Panc1 (cell line): ENCODE measurements at regions not wholly inside any gene's neighbourhood (a gene's known extent, or its start where the extent isn't known, plus 50 kb on each side); places are given as distances from the start of the nearest gene placed in this dataset.

ENCODE experiments used
- ATAC-seq: fragments of 200-7000 bp; cut with Tn5 transposase; 2 replicates; pipeline ENCODE4 v1.9.1; 2020; ENCODE audit warnings: mild to moderate bottlenecking, moderate library complexity
- BruUV-seq: library from RNA; stranded (reverse); fragments of 400-500 nt; replicated peaks from 2 replicates; lab custom pipeline; 2021; lab: Mats Ljungman, UMichigan
- CTCF ChIA-PET: fragments of 300-600 bp; sonication (Branson Sonifier 250); formaldehyde crosslinking; loops from one replicate; lab custom pipeline; 2022; ENCODE audit warnings: antibody characterized with exemption; lab: Charles Lee
- POLR2A ChIA-PET: fragments of 300-600 bp; sonication (Branson Sonifier 250); formaldehyde crosslinking; loops from one replicate; lab custom pipeline; 2022; ENCODE audit warnings: antibody characterized with exemption; lab: Charles Lee
- DNase-seq: peaks from one replicate; pipeline ENCODE4 v3.0.0-alpha.2; 2010; ENCODE audit warnings: low read depth, low spot score
- H3K27ac ChIP-seq: 2 replicates; pipeline ENCODE4 v1.5.1; 2011; ENCODE audit warnings: mild to moderate bottlenecking, low read length, inconsistent platforms
- H3K27me3 ChIP-seq: fragments of 200-500 bp; sonication (Bioruptor generic); 2 replicates; pipeline ENCODE4 v1.6.0; 2014; ENCODE audit warnings: low read length, inconsistent platforms; ENCODE audit not compliant: control insufficient read depth, insufficient read depth
- H3K36me3 ChIP-seq: fragments of 200-500 bp; sonication (Bioruptor generic); 2 replicates; pipeline ENCODE4 v1.5.1; 2014; ENCODE audit warnings: inconsistent platforms, mild to moderate bottlenecking, low read length, moderate library complexity; ENCODE audit not compliant: control insufficient read depth, insufficient read depth
- H3K4me1 ChIP-seq: 2 replicates; pipeline ENCODE4 v1.5.1; 2011; ENCODE audit warnings: inconsistent platforms, mild to moderate bottlenecking, low read length, moderate library complexity; ENCODE audit not compliant: control insufficient read depth, insufficient read depth
- H3K4me3 ChIP-seq, 2 experiments: 2 replicates each; pipeline ENCODE4 v1.5.1; 2011 to 2012; ENCODE audit warnings: low read depth in 2 of 2, low read length in 2 of 2, mild to moderate bottlenecking in 2 of 2, inconsistent platforms in 1 of 2, moderate library complexity in 1 of 2
- H3K9me3 ChIP-seq: fragments of 200-500 bp; sonication (Bioruptor generic); 2 replicates; pipeline ENCODE4 v1.5.1; 2014; ENCODE audit warnings: low read depth, mild to moderate bottlenecking, inconsistent platforms, low read length, moderate library complexity; ENCODE audit not compliant: control insufficient read depth, insufficient read depth
- POLR2AphosphoS5 ChIP-seq: IDR thresholded peaks from 2 replicates; pipeline ENCODE4 v1.6.1; 2012; ENCODE audit warnings: mild to moderate bottlenecking, low read depth, low read length, moderate library complexity
- SIN3A ChIP-seq: IDR thresholded peaks from 2 replicates; pipeline ENCODE4 v1.6.1; 2012; ENCODE audit warnings: low read depth, mild to moderate bottlenecking, low read length, moderate library complexity, borderline replicate concordance; ENCODE audit not compliant: insufficient read depth
- TCF7L2 ChIP-seq: IDR thresholded peaks from 2 replicates; pipeline ENCODE4 v1.6.1; 2011; ENCODE audit warnings: mild to moderate bottlenecking, low read depth, low read length, inconsistent platforms
- in situ Hi-C: cut with HindIII; loops from 2 replicates; pipeline ENCODE4 v1.10.0; 2016; ENCODE audit warnings: low sequenced_read_pairs, low pct_unique_long_range_greater_than_20kb
- intact Hi-C: fragments of 100-400 bp; cut with micrococcal nuclease; formaldehyde crosslinking; loops from one replicate; pipeline ENCODE4 v1.10.0; 2022; ENCODE audit not compliant: unreplicated experiment
- TF ChIP-seq, protein P1 (sequence below): fragments of 450-650 bp; IDR thresholded peaks from 2 replicates; pipeline ENCODE4 v1.5.1; 2017; ENCODE audit warnings: mild to moderate bottlenecking
- TF ChIP-seq, protein P2 (sequence below), 2 experiments: IDR thresholded peaks; 2 replicates each; pipeline ENCODE4 v1.6.1; 2011 to 2012; ENCODE audit warnings: low read depth in 2 of 2, control low read depth in 1 of 2, low read length in 1 of 2, mild to moderate bottlenecking in 1 of 2, moderate library complexity in 1 of 2; ENCODE audit not compliant: insufficient read depth in 1 of 2

DNA sequence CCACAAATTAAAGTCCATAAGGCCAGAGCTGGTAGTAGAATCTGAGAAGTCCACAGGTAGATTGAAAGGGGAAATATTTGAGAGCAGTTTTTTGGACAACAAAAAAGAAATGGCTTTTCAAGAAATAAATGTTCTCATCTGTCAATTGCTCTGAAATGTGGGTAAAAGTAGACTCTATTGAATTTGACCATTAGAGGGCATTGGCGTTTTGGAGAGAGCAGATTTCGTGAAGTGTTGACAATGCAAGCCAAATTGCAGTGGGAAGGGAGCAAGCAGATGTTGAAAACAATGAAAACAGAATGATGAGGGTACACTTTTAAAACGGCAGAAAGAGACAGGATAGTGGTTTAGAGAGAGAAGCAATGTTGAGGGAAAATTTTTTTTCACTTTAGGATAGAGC is 149.1 kb upstream of the FAM83B start:
- DNase-seq (no peak), ATAC-seq (no peak)
- Histone ChIP-seq H3K27me3 (no peaks in the 10 kb centered on the region), H3K4me1 (no peaks in the 10 kb centered on the region), H3K27ac (no peak overlapping the region), H3K36me3 (no peaks in the 10 kb centered on the region), H3K9me3 (no peaks in the 10 kb centered on the region), H3K4me3 (no peak overlapping the region)
- ChIA-PET POLR2A (interaction anchor here (0.5 kb wide), 1 partner anchor 17 kb away, joined by 8 read pairs; no protein-coding TSS in a partner anchor), CTCF (no interaction called here)
- BruUV-seq, result no TSS peak
- in situ Hi-C loops (no loop called here), intact Hi-C loops (no loop called here)
- TF ChIP-seq, protein P1, sequence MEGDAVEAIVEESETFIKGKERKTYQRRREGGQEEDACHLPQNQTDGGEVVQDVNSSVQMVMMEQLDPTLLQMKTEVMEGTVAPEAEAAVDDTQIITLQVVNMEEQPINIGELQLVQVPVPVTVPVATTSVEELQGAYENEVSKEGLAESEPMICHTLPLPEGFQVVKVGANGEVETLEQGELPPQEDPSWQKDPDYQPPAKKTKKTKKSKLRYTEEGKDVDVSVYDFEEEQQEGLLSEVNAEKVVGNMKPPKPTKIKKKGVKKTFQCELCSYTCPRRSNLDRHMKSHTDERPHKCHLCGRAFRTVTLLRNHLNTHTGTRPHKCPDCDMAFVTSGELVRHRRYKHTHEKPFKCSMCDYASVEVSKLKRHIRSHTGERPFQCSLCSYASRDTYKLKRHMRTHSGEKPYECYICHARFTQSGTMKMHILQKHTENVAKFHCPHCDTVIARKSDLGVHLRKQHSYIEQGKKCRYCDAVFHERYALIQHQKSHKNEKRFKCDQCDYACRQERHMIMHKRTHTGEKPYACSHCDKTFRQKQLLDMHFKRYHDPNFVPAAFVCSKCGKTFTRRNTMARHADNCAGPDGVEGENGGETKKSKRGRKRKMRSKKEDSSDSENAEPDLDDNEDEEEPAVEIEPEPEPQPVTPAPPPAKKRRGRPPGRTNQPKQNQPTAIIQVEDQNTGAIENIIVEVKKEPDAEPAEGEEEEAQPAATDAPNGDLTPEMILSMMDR, result peak; percentile 18; the same call in 1 of the 2 replicates
- TF ChIP-seq, protein P2, sequence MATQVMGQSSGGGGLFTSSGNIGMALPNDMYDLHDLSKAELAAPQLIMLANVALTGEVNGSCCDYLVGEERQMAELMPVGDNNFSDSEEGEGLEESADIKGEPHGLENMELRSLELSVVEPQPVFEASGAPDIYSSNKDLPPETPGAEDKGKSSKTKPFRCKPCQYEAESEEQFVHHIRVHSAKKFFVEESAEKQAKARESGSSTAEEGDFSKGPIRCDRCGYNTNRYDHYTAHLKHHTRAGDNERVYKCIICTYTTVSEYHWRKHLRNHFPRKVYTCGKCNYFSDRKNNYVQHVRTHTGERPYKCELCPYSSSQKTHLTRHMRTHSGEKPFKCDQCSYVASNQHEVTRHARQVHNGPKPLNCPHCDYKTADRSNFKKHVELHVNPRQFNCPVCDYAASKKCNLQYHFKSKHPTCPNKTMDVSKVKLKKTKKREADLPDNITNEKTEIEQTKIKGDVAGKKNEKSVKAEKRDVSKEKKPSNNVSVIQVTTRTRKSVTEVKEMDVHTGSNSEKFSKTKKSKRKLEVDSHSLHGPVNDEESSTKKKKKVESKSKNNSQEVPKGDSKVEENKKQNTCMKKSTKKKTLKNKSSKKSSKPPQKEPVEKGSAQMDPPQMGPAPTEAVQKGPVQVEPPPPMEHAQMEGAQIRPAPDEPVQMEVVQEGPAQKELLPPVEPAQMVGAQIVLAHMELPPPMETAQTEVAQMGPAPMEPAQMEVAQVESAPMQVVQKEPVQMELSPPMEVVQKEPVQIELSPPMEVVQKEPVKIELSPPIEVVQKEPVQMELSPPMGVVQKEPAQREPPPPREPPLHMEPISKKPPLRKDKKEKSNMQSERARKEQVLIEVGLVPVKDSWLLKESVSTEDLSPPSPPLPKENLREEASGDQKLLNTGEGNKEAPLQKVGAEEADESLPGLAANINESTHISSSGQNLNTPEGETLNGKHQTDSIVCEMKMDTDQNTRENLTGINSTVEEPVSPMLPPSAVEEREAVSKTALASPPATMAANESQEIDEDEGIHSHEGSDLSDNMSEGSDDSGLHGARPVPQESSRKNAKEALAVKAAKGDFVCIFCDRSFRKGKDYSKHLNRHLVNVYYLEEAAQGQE (IDR thresholded peaks at IDR 0.05; ENCODE audit: insufficient read depth in 1 of 2, low read depth in 2 of 2, low read length in 1 of 2), result no peak

DNA sequence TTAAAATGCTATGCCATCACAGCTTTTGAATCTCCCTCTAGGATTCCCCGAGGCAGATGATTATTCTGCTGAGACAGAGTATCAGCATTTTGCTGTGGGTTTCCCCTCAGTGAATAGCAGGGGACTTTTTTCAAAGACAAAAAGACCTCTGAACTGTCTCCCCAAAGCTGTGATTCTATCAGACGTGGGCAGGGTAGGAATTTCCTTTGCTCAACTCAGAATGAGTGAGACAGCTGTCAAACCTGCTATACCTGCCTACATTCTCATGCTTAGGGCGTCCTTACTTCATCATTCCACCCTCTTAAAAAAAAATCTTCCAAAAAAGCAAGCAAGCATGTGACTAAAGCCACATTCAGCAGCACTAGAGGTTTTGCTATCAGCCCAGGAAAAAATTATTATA is 147.6 kb upstream of the FAM83B start:
- BruUV-seq, result no TSS peak
- ChIA-PET POLR2A (no interaction called here), CTCF (no interaction called here)
- ATAC-seq, result no peak
- H3K4me1 ChIP-seq, result no peaks in the 10 kb centered on the region
- in situ Hi-C loops, result no loop called here
- no peak for TF ChIP-seq POLR2AphosphoS5
- TF ChIP-seq, protein P1, result no peak
- no peak for TF ChIP-seq TCF7L2
- TF ChIP-seq, protein P2 (IDR thresholded peaks at IDR 0.05; ENCODE audit: insufficient read depth in 1 of 2, low read depth in 2 of 2, low read length in 1 of 2), result no peak
- no peak for TF ChIP-seq SIN3A
- H3K9me3 ChIP-seq, result no peaks in the 10 kb centered on the region
- no peak for DNase-seq
- H3K27me3 ChIP-seq, result no peaks in the 10 kb centered on the region
- intact Hi-C loops, result no loop called here
- H3K36me3 ChIP-seq, result no peaks in the 10 kb centered on the region
- no peak overlapping the region for H3K4me3 ChIP-seq
- H3K27ac ChIP-seq, result no peak overlapping the region
